ENCODE measurements at regions not wholly inside any gene's neighbourhood (a gene's known extent, or its start where the extent isn't known, plus 50 kb on each side); places are given as distances from the start of the nearest gene placed in this dataset.

DNA sequence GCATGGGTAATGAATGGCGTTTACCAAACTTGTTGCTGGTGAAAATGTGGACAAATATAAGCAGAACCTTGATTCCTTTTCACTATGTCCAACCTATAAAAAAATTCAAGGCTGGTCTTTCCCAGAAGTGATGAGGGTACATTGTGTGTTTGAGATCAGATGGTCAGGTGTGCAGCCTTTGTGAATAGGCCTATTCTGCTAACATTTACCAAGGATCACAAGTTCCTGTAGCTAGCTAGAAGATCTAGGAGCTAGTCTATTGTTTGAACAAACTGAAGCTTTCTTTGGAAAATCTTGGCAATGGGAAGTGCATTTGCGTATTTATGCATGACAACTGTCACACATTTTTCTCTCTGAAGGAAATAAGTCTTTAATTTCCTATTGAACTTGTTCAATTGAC, 489.6 kb downstream of the KLF5 start:
- H3K4me1 ChIP-seq, result no peaks in the 10 kb centered on the region
- H3K9me3 ChIP-seq, result no peaks in the 10 kb centered on the region
- TF ChIP-seq, protein P1, sequence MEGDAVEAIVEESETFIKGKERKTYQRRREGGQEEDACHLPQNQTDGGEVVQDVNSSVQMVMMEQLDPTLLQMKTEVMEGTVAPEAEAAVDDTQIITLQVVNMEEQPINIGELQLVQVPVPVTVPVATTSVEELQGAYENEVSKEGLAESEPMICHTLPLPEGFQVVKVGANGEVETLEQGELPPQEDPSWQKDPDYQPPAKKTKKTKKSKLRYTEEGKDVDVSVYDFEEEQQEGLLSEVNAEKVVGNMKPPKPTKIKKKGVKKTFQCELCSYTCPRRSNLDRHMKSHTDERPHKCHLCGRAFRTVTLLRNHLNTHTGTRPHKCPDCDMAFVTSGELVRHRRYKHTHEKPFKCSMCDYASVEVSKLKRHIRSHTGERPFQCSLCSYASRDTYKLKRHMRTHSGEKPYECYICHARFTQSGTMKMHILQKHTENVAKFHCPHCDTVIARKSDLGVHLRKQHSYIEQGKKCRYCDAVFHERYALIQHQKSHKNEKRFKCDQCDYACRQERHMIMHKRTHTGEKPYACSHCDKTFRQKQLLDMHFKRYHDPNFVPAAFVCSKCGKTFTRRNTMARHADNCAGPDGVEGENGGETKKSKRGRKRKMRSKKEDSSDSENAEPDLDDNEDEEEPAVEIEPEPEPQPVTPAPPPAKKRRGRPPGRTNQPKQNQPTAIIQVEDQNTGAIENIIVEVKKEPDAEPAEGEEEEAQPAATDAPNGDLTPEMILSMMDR (IDR thresholded peaks at IDR 0.05), result no peak
- H3K36me3 ChIP-seq, result no peaks in the 10 kb centered on the region
- H3K27me3 ChIP-seq, result no peaks in the 10 kb centered on the region
- no peak overlapping the region for H3K4me3 ChIP-seq
- no peak for DNase-seq (ENCODE audit: low spot score)
- no peak overlapping the region for H3K27ac ChIP-seq

GRCh38 chr13:73547239-73547638, 488.4 kb downstream of the KLF5 start:
- Histone ChIP-seq H3K27ac (no peak overlapping the region), H3K4me3 (no peak overlapping the region), H3K9me3 (no peaks in the 10 kb centered on the region), H3K27me3 (no peaks in the 10 kb centered on the region), H3K36me3 (no peaks in the 10 kb centered on the region), H3K4me1 (no peaks in the 10 kb centered on the region)
- DNase-seq (ENCODE audit: low spot score), result no peak
- TF ChIP-seq, protein P1 (IDR thresholded peaks at IDR 0.05), result no peak

- H3K4me3 ChIP-seq, result no peak overlapping the region
- H3K27me3 ChIP-seq, result no peaks in the 10 kb centered on the region
- H3K36me3 ChIP-seq, result no peaks in the 10 kb centered on the region
These were observed 485.4 kb downstream of the KLF5 start for GRCh38 chr13:73544175-73544574.

GRCh38 chr13:73542446-73542845, 483.6 kb downstream of the KLF5 start:
- H3K9me3 ChIP-seq, result no peaks in the 10 kb centered on the region
- H3K27me3 ChIP-seq, result no peaks in the 10 kb centered on the region
- DNase-seq (ENCODE audit: low spot score), result no peak
- no peaks in the 10 kb centered on the region for H3K4me1 ChIP-seq
- H3K36me3 ChIP-seq, result no peaks in the 10 kb centered on the region
- H3K27ac ChIP-seq, result no peak overlapping the region
- TF ChIP-seq, protein P1 (IDR thresholded peaks at IDR 0.05), result no peak
- H3K4me3 ChIP-seq, result no peak overlapping the region

More at GRCh38 chr13:73544175-73544574, 485.4 kb downstream of the KLF5 start:
- H3K4me1 ChIP-seq, result no peaks in the 10 kb centered on the region
- DNase-seq (ENCODE audit: low spot score), result no peak
- H3K9me3 ChIP-seq, result no peaks in the 10 kb centered on the region
- no peak overlapping the region for H3K27ac ChIP-seq
- TF ChIP-seq, protein P1 (IDR thresholded peaks at IDR 0.05), result no peak

DNA sequence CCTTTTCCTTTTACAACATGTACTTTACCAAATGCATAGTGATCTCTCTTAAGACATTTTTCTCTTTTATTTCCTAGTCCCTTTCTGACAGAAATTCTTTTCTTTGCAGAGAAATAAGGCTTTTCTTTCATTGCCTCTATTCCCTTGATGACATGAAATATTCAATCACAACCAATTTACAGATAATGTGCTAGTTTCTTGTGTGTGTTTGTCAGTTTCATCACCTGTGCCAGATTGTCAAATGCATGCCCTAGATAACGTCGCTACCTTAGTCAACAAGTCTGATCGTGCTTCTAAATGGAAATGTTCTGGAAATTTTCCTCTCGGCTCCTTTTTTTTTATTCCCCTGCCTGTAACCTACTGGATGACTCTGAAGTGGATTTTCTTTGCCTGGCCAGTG, 478.1 kb downstream of the KLF5 start:
- Histone ChIP-seq H3K9me3 (no peaks in the 10 kb centered on the region), H3K36me3 (no peaks in the 10 kb centered on the region), H3K4me1 (no peaks in the 10 kb centered on the region), H3K27ac (no peak overlapping the region), H3K4me3 (no peak overlapping the region), H3K27me3 (no peaks in the 10 kb centered on the region)
- no peak for DNase-seq (ENCODE audit: low spot score)
- TF ChIP-seq, protein P1 (IDR thresholded peaks at IDR 0.05), result no peak

DNA sequence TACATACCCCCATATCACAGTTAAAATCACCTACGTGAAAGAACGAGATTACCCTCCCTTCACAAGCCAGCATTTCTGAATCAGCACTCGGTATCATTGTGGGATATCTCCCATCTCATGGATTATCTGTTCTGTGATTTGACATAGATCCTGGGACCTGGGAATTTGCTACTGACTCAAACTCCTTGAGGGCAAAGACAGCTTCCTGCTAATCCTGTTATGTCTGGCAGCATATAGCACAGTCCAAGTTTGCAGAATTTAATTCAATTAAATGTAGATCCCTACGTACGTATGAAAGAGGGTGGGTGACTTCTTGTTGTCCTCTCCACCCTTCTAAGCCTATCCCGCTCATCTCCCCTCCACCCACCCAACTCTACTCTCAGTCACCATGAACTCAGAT, 476.5 kb downstream of the KLF5 start:
- H3K9me3 ChIP-seq, result no peaks in the 10 kb centered on the region
- no peak for DNase-seq (ENCODE audit: low spot score)
- no peaks in the 10 kb centered on the region for H3K36me3 ChIP-seq
- H3K4me1 ChIP-seq, result peaks cover 0 to 4% of the 10 kb centered on the region in 2 donors
- TF ChIP-seq, protein P1 (IDR thresholded peaks at IDR 0.05), result no peak
- H3K27ac ChIP-seq, result no peak overlapping the region
- no peak overlapping the region for H3K4me3 ChIP-seq
- H3K27me3 ChIP-seq, result no peaks in the 10 kb centered on the region

Data from right atrium auricular region (tissue), 2 donors.